Central memory CD8-positive, alpha-beta T cell (primary cell): ENCODE measurements at regions not wholly inside any gene's neighbourhood (a gene's known extent, or its start where the extent isn't known, plus 50 kb on each side); places are given as distances from the start of the nearest gene placed in this dataset.
"Not testable (repeated sequence)": the region's sequence is repeated elsewhere in the genome, so short reads cannot be mapped to it uniquely, and the experiment has no call there.

ENCODE experiments used
- ATAC-seq: fragments of 150-1000 bp; cut with Tn5 transposase; replicated peaks from 2 replicates; pipeline ENCODE4 v1.10.0; 2022; ENCODE audit warnings: mild to moderate bottlenecking, moderate FRiP score, moderate number of reproducible peaks; ENCODE audit not compliant: poor library complexity, severe bottlenecking; ENCODE audit errors: extremely low read depth
- DNase-seq, 2 donors: peaks; one replicate each; pipeline ENCODE4 v3.0.0; 2021; ENCODE audit warnings: low spot score in 2 of 2
- H3K27ac Mint-ChIP-seq: one replicate; pipeline ENCODE4 v1.8.0; 2022; ENCODE audit warnings: low read depth, mild to moderate bottlenecking, moderate library complexity, mixed read lengths
- H3K27me3 Mint-ChIP-seq: one replicate; pipeline ENCODE4 v1.8.0; 2022; ENCODE audit warnings: mixed read lengths
- H3K36me3 Mint-ChIP-seq: one replicate; pipeline ENCODE4 v1.8.0; 2022; ENCODE audit warnings: mild to moderate bottlenecking, moderate library complexity, mixed read lengths; ENCODE audit not compliant: insufficient read depth
- H3K4me1 Mint-ChIP-seq: one replicate; pipeline ENCODE4 v1.8.0; 2022; ENCODE audit warnings: mixed read lengths
- H3K4me3 Mint-ChIP-seq: one replicate; pipeline ENCODE4 v1.8.0; 2022; ENCODE audit warnings: mild to moderate bottlenecking, moderate library complexity, mixed read lengths
- H3K9me3 Mint-ChIP-seq: one replicate; pipeline ENCODE4 v1.8.0; 2022; ENCODE audit warnings: mixed read lengths

DNA sequence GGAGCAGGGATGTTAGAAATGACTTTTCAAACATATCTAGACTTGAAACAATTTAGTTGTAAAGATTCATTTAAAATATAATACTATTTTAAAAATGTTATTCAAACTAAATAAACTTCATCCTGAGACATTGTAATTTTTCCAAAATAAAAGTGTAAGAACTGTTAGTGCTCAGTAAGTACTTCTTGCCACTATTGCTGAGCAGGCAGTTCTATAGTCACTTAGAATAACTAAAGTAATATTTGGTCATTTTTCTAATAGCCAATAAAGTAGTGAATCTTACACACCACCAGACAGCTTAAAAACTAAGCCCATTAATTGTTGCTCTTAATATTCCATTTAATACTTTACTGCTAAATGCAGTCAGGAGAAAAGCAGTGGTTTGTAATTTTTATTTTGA lies 1120.0 kb upstream of the CDH10 start:
- ATAC-seq = no peak
- peaks cover 15% of the 10 kb centered on the region for H3K9me3 Mint-ChIP-seq
- H3K4me3 Mint-ChIP-seq = no peak overlapping the region
- no peaks in the 10 kb centered on the region for H3K27me3 Mint-ChIP-seq
- DNase-seq = no peak
- H3K36me3 Mint-ChIP-seq = no peaks in the 10 kb centered on the region
- H3K27ac Mint-ChIP-seq = no peak overlapping the region
- H3K4me1 Mint-ChIP-seq = no peaks in the 10 kb centered on the region

DNA sequence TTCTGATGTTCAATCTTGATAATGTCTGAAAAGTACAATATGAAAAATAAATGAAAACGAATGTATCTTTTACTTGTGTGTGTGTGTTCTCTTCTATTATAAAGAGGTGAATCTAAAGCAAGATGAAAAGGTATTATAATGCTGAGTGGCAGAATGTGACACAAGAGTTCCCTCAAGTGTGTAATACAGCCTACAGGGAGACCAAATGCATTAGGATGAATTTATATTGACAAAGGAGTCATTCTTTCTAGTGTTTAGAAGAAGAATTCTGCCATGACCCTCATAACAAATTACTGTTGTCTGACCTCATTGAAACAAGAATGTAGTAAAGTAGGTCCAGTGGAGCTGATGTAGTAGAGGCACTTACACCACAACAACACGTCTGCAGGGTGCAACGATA lies 1119.0 kb upstream of the CDH10 start:
- Mint-ChIP-seq H3K4me3 (no peak overlapping the region), H3K36me3 (no peaks in the 10 kb centered on the region), H3K27me3 (no peaks in the 10 kb centered on the region), H3K27ac (no peak overlapping the region), H3K9me3 (peaks cover 16% of the 10 kb centered on the region), H3K4me1 (no peaks in the 10 kb centered on the region)
- ATAC-seq (no peak), DNase-seq (no peak)

DNA sequence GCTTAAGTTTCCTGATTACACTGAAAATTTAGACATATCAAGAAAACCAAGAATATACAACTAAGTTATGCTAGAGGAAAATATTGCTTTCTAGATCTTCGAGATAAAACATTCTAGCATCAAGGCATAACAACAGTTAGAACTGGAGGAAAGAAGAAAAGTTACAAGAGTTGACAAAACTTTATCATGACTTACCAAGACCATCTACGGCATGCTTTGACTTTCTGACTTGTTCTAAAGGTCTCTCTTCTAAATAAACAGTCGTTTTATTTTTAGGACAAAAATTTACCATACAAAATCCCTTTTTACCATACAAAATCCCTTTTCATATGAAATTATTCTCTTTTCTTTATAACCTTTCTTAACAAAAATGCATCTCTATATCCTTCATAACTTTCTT lies 1110.1 kb upstream of the CDH10 start:
- H3K36me3 Mint-ChIP-seq = no peaks in the 10 kb centered on the region
- peaks cover 36% of the 10 kb centered on the region for H3K9me3 Mint-ChIP-seq
- H3K27me3 Mint-ChIP-seq = no peaks in the 10 kb centered on the region
- no peak overlapping the region for H3K27ac Mint-ChIP-seq
- DNase-seq = no peak
- no peak for ATAC-seq
- no peak overlapping the region for H3K4me3 Mint-ChIP-seq
- H3K4me1 Mint-ChIP-seq = no peaks in the 10 kb centered on the region

DNA sequence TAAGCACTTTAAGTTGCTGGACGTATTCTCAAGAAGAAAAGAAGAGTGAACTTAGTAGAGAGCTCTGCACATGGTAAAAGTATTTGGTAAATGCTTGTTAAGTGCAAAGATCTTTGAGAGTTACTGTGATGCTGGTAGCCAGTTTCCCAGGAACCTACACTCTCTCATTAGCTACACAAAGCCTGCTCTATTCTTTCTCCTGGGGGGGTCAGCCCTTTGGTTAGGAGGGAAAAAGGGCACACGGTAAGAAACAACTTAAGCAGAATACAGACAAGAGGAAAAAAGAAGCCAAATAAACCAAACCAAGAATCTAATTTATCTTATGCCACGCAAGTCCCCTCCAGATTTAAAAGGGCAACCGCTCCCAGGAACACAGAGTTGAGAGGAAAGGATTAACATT lies 1100.1 kb upstream of the CDH10 start:
- no peak overlapping the region for H3K4me3 Mint-ChIP-seq
- no peaks in the 10 kb centered on the region for H3K4me1 Mint-ChIP-seq
- peaks cover 32% of the 10 kb centered on the region for H3K9me3 Mint-ChIP-seq
- H3K36me3 Mint-ChIP-seq = peaks cover 2% of the 10 kb centered on the region
- H3K27ac Mint-ChIP-seq = no peak overlapping the region
- H3K27me3 Mint-ChIP-seq = no peaks in the 10 kb centered on the region
- DNase-seq = no peak
- ATAC-seq = no peak

DNA sequence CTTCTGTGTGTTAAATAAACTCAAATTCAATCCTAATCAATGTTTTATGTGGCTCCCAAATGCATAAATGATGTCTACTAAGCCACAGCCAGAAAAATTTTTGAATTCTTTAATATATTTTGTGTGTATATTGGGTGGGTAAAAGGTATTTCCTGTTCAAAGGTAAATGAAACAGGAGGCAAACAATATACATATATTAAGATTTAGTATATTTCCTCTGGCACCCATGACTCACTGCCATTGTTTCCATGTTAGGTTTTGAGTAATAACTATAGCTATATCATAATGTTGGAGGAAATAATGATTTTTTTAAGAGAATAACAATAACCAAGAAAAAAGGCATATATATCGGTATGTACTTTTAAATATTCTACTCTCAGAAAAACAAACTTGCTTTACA lies 1071.9 kb upstream of the CDH10 start:
- no peaks in the 10 kb centered on the region for H3K36me3 Mint-ChIP-seq
- ATAC-seq = no peak
- no peaks in the 10 kb centered on the region for H3K4me1 Mint-ChIP-seq
- H3K27ac Mint-ChIP-seq = no peak overlapping the region
- H3K27me3 Mint-ChIP-seq = no peaks in the 10 kb centered on the region
- peaks cover 6% of the 10 kb centered on the region for H3K9me3 Mint-ChIP-seq
- no peak for DNase-seq
- H3K4me3 Mint-ChIP-seq = no peak overlapping the region

DNA sequence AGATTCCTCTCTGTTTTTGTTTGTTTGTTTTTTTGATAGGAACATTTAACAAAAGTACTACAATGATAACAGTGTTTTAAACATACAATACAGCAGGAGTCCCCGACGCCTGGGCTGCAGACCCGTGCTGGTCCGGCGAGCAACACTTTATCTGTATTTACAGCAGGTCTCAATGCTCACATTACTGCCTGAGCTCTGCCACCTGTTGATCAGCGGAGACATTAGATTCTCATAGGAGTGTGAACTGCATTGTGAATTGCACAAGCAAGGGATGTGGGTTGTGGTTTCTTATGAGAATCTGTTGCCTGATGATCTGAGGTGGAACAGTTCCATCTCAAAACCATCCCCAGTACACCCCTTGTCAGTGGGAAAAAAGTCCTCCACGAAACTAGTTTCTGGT lies 1068.5 kb upstream of the CDH10 start:
- peaks cover 6% of the 10 kb centered on the region for H3K9me3 Mint-ChIP-seq
- H3K27ac Mint-ChIP-seq = no peak overlapping the region
- H3K36me3 Mint-ChIP-seq = no peaks in the 10 kb centered on the region
- DNase-seq (no peak), ATAC-seq (no peak)
- no peaks in the 10 kb centered on the region for H3K27me3 Mint-ChIP-seq
- H3K4me3 Mint-ChIP-seq = no peak overlapping the region
- H3K4me1 Mint-ChIP-seq = no peaks in the 10 kb centered on the region

DNA sequence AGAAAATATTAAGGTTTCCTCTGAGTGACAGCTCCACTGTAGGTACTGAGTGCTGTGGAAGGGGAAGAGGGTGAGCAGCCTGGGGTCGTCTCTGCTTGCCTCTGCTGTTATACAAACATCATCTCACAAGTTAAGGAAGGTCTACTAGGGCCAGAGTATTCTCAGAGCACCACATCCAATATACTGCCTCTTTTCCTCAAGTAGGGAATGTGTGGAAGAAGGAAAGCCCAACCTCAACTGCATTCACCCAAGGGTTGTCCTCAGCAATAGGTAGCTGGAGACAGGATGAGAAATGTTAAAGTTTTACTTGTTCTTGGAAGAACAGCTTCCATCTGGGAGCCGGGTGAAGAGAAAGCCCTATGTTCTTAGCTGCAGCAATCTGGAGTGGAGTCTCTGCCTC lies 1062.3 kb upstream of the CDH10 start:
- Mint-ChIP-seq H3K27me3 (no peaks in the 10 kb centered on the region), H3K36me3 (no peaks in the 10 kb centered on the region), H3K4me3 (no peak overlapping the region), H3K27ac (no peak overlapping the region), H3K9me3 (peaks cover 16% of the 10 kb centered on the region), H3K4me1 (no peaks in the 10 kb centered on the region)
- no peak for DNase-seq
- ATAC-seq = no peak

DNA sequence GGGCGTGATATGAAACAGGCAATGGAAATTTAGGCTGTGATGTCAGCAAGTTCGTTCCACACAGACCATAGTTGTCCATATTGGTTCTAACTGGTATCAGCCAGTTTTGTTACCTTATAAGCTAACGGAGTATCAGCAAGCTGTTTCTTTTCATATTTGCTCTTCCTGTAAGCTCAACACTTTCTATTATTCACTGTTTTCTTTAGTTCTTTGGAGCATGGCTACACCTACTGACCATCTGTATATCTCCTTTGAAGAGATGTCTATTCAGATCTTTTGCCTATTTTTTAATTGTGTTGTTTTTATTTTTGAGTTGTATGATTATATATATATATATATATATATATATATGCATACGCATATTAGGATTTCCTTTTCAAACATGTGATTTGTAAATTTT lies 1057.2 kb upstream of the CDH10 start:
- ATAC-seq (no peak), DNase-seq (no peak)
- H3K36me3 Mint-ChIP-seq = no peaks in the 10 kb centered on the region
- H3K9me3 Mint-ChIP-seq = peaks cover 20% of the 10 kb centered on the region
- no peaks in the 10 kb centered on the region for H3K4me1 Mint-ChIP-seq
- no peak overlapping the region for H3K27ac Mint-ChIP-seq
- no peak overlapping the region for H3K4me3 Mint-ChIP-seq
- no peaks in the 10 kb centered on the region for H3K27me3 Mint-ChIP-seq

DNA sequence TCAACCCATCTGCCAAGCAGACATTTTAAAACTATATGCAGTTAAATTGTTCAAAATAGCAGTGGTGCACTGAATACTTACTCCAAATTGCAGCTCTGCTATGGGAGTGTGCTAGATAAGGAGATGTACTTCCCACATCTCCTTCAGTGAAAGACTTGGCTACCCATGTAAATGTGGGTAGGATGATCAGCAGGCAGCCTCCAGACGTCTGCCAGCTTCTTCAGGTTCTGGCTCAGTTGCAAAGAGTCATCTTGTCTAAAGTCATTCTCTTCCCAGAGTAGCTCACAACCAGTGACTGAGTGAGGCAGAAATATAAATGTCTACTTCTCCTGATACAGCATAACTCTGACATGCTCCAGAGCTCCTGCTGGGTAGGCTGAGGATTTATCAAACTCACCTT lies 1050.0 kb upstream of the CDH10 start:
- Mint-ChIP-seq H3K4me1 (no peaks in the 10 kb centered on the region), H3K36me3 (no peaks in the 10 kb centered on the region), H3K27ac (no peak overlapping the region), H3K9me3 (peaks cover 6% of the 10 kb centered on the region), H3K4me3 (no peak overlapping the region), H3K27me3 (no peaks in the 10 kb centered on the region)
- no peak for ATAC-seq
- no peak for DNase-seq

DNA sequence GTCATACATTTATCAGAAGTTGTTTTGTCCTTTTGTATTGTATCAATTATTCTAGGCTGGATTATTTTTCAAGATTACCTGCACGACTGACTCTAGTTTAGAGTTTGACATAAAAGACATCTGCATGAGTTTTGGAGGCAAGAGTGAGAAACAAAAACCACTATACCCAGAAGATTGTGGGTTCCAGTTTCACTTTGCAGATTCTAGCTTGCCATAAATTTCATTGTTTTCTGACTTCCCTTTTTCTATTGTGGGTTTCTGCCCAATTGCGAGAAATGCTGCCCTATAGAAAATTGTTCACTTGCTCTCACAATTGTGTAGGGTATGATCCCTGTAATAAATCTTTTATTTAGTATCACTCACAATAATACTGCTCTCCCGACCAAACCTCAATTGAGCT lies 1043.4 kb upstream of the CDH10 start:
- Mint-ChIP-seq H3K27me3 (no peaks in the 10 kb centered on the region), H3K4me1 (no peaks in the 10 kb centered on the region), H3K27ac (no peak overlapping the region), H3K4me3 (no peak overlapping the region), H3K36me3 (no peaks in the 10 kb centered on the region), H3K9me3 (no peaks in the 10 kb centered on the region)
- no peak for ATAC-seq
- no peak for DNase-seq

DNA sequence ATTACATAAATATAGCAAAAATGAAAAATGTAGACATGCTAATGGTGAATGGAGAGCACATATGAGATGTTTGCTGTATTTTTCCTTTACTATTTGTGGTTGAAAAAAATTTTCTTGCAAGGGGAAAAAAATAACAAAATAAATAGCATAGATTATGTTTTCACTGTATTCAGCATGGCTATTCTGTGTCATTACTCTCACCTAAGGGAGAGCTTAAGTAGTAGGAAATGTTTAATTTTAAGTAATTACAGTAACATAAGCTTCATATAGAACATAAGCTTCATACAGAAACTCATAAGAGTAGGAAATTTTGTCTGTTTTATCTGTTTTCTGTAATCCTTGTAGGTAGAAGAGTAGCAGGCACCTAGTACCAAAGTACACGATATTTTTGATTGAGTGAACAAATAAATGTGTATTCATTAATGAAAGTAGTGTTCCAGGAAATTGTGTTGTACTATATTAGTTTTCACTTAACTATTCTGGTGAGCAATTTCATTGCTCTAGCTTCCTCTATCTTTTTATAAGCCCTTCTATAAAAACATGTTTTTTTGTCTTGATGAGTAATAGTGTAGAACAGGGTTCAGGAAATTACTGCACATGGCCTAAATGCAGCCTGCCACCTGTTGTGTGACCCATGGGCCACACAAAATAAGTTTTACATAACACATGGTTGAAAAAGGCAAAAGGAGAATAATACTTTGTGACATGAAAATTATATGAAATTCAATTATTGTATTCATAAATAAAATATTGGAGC lies 1025.0 kb upstream of the CDH10 start:
- Mint-ChIP-seq H3K27ac (no peak overlapping the region), H3K27me3 (no peaks in the 10 kb centered on the region), H3K4me3 (no peak overlapping the region), H3K4me1 (no peaks in the 10 kb centered on the region), H3K36me3 (no peaks in the 10 kb centered on the region), H3K9me3 (peaks cover 22% of the 10 kb centered on the region)
- no peak for ATAC-seq
- no peak for DNase-seq

DNA sequence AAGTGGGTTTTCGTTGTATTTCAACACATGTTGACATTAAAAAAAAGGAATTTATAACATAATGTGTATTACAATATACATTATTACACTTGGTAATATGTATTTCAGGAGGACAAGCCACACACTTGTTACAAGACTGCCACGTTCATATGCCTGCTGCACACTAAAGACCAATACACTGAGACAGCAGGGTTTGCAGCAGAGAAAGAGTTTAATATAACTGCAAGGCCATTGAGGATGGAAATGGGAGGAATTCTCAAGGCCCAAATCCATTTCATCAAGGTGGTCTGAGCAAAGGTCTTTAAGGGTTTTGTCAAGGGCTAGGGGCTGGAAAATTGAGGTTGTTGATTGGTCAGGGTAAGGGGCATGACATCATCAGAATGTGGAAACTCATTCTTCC lies 1017.8 kb upstream of the CDH10 start:
- Mint-ChIP-seq H3K4me1 (no peaks in the 10 kb centered on the region), H3K27ac (no peak overlapping the region), H3K9me3 (peaks cover 7% of the 10 kb centered on the region), H3K4me3 (no peak overlapping the region), H3K36me3 (no peaks in the 10 kb centered on the region), H3K27me3 (no peaks in the 10 kb centered on the region)
- DNase-seq (no peak), ATAC-seq (no peak)

DNA sequence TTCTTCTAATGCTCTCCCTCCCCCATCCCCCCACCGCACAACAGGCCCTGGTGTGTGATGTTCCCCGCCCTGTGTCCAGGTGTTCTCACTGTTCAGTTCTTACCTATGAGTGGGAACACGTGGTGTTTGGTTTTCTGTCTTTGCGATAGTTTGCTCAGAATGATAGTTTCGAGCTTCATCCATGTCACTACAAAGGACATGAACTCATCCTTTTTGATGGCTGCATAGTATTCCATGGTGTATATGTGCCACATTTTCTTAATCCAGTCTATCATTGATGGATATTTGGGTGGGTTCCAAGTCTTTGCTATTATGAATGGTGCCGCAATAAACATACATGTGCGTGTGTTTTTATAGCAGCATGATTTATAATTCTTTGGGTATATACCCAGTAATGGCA lies 1005.5 kb upstream of the CDH10 start:
- ATAC-seq, H3K4me3 Mint-ChIP-seq, H3K27ac Mint-ChIP-seq, H3K27me3 Mint-ChIP-seq, H3K36me3 Mint-ChIP-seq, H3K4me1 Mint-ChIP-seq, DNase-seq: not testable (repeated sequence)
- peaks cover 69% of the 10 kb centered on the region for H3K9me3 Mint-ChIP-seq
